Spleen (tissue), 7 donors: ENCODE measurements at regions not wholly inside any gene's neighbourhood (a gene's known extent, or its start where the extent isn't known, plus 50 kb on each side); places are given as distances from the start of the nearest gene placed in this dataset.

Experiments used
- CTCF ChIP-seq, 11 experiments: fragments of 200-600 bp in 7 of 11; fragments of 450-650 bp in 4 of 11; sonication (generic) in 4 of 11; IDR thresholded peaks in 8 of 11; conservative IDR thresholded peaks in 3 of 11; 1 replicate in 7 of 11; 2 replicates in 4 of 11; pipeline versions ENCODE4 v1.4.0 to v1.8.0; 2016 to 2021; ENCODE audit warnings: antibody characterized with exemption in 11 of 11, inconsistent platforms in 4 of 11, mild to moderate bottlenecking in 1 of 11
- POLR2A ChIP-seq, 3 donors: fragments of 450-650 bp; IDR thresholded peaks; one replicate each; pipeline ENCODE4 v1.5.1; 2017; ENCODE audit warnings: antibody characterized with exemption in 3 of 3, mild to moderate bottlenecking in 1 of 3
- POLR2AphosphoS5 ChIP-seq, 3 donors: sonication (generic); formaldehyde crosslinking; IDR thresholded peaks; one replicate each; pipeline ENCODE4 v1.5.1; 2017; ENCODE audit warnings: antibody characterized with exemption in 3 of 3
- donor health status: DM: no; HTN: no; CAD: no; lungs with moderate emphysema.
- donor health status: DM: no; HTN: no; CAD: no.
- donor health status: DM: no; HTN: no; CAD: no.

GRCh38 chr3:83946049-83946448, 1012.7 kb upstream of the CADM2 start:
- TF ChIP-seq CTCF (IDR thresholded peaks at IDR 0.05 in 8 of 11, conservative IDR thresholded peaks at IDR 0.05 in 3 of 11) (no peak), POLR2A (IDR thresholded peaks at IDR 0.05) (no peak), POLR2AphosphoS5 (IDR thresholded peaks at IDR 0.05) (no peak)
